HG03432 (cell line): ENCODE measurements at regions not wholly inside any gene's neighbourhood (a gene's known extent, or its start where the extent isn't known, plus 50 kb on each side); places are given as distances from the start of the nearest gene placed in this dataset.

Experiments
- ATAC-seq: cut with Tn5 transposase; IDR thresholded peaks from one replicate; pipeline ENCODE4 v1.9.1; 2021; ENCODE audit warnings: mild to moderate bottlenecking, moderate library complexity; ENCODE audit not compliant: unreplicated experiment

DNA sequence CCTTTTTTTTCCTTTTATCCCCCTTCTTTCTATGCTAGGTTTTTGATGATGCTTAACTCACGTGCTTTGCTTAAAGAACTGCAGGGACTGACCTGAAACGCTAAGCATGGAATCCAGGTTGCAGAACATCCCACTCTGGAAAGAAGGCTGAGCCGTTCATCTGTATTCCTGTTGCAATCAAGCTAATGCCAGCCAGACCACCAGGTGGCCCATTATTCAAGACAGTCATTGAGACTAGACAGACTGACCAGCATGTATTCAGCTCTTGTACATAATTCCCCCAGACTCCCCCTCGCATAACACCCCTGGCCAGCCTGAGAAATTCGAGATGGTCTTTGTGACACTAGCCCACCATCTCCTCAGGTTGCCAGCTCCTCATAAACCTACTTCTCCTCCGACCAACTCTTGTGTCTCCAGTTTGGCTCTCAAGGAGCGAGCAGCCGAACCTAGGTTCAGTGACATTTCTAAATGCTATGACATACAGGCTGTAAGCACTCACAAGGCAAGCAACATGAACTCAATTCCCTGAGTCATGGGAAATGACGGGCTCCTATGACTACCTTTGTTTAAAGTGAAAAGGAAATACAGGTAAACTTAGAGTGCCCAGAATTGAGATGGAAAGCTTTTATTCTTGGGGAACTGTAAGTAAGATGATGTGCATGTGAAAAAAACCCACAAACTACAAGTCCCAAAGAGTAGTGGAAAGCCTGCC is 309.3 kb upstream of the CDYL start:
- no peak for ATAC-seq

DNA sequence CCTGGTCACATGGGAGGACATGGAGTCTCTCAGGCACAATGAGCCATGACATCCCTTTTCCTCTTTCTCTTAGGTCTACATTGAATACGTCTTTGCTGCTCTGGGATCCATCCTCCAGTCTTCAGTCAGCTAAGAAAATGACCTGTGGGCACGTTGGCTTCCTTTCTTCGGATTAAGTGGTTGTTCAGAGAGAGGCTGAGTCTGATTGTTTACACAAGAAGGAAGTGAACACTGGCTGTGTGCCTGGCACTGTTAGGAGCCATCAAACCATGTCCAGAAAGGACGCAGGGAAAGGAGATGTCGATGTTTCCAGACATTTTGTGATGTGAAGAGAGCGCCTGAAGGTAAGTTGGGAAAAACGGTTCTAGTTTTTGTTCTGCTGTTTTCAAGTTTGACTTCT is 309.9 kb upstream of the CDYL start:
- ATAC-seq: no peak

DNA sequence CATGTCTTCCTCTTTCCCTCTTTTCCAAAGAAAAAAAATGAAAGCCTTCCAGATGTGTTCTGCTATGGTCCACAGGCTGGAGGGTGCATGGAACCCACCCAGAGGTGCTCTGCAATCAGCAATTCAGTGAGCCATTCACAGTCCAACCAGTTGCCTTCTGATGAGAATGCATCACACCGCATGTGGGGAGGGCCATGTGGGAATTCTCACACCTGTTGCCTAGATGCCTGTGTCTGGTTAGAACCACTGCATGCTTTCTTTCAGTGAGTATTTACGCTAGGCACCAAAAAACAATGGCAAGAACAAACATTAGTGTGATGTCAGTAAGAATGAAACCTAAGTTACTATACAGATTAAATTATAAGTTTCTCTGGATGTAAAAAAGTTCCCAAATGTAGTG is 311.6 kb upstream of the CDYL start:
- no peak for ATAC-seq

DNA sequence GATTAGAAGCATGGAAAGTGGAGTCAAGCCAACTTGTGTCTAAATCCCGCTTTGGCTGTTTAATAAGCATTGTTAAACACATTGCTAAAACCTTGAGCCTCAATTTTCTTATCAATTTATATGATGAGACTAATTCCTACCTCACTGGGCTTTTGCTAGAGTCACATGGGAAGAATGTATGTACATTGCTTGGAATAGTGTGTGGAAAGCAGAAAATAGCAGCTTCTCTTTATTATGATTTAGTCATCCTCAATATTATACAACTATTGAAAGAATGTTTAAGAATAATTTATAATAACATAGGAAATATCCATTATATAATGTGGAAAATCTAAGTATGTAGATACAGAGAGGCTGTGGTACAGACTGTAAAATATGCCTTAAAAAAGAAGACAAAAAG is 313.0 kb upstream of the CDYL start:
- ATAC-seq: no peak

DNA sequence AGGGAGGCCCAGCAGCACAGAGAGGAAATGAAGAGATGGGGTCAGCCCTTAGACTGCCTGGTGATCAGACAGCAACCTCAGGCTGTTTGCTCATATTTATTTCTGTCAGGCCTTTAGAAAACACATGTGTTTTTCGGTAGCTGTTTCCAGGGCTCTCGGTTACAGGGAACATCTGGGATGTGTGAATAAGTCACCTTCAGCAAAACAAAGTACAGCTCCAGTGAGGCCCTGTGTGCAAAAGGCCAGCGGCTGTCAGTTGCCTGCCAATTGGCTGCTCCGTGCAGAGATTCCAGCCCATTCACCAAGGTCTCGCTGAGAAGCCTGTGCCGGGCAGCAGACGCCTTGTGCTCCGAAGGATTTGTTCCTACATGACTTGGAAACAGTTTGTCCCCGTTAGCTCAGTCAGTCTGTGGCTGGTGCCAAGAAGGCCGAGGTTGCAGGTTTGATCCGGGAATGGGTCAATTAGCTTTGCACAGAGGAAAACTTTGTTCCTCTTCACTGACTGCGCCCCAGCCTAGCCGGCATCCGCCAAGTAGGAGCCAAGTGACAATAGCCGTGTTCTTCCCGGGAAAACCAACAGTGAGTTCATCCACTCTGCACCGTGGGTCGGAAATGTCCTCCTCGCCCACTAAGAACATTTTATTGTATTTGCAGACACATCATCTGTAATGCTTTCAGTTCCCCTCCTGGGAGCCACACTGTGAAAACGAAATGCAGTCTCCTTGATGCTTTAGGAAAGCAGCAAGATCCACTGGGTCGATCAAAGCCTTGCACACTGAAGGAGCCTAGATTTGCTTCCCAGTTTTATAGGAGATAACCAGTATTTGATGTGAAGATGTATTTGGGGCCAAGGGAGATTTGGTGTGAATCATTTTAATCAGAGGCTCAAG is 315.4 kb upstream of the CDYL start:
- no peak for ATAC-seq

- ATAC-seq: no peak
Measured at GRCh38 chr6:4459996-4460395, 316.2 kb upstream of the CDYL start.

DNA sequence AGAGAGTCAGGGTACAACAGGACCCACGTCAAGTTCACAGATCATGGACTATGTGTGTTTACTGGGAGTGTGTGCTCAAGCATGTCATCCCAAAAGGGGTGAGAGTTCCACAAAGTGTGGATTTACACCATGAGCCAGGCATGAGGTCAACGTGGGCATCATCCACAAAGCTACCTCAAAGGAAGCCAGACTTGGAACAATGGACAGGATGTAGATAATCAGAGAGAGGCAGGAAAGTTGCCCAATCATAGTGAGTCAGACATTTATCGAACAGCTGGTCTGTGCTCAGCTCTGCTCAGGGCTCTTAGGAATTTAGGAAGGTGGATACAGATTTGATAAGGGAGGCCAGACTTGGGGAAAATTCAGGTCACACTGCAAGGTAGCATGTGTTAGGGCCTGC is 317.2 kb upstream of the CDYL start:
- ATAC-seq: no peak

- ATAC-seq: no peak
Measured at GRCh38 chr6:4451718-4452117, 316.3 kb upstream of the ECI2 start.

- ATAC-seq: no peak
Measured at GRCh38 chr6:4451081-4451480, 315.7 kb upstream of the ECI2 start.

GRCh38 chr6:4450237-4450636 is 314.9 kb upstream of the ECI2 start:
- ATAC-seq: no peak

DNA sequence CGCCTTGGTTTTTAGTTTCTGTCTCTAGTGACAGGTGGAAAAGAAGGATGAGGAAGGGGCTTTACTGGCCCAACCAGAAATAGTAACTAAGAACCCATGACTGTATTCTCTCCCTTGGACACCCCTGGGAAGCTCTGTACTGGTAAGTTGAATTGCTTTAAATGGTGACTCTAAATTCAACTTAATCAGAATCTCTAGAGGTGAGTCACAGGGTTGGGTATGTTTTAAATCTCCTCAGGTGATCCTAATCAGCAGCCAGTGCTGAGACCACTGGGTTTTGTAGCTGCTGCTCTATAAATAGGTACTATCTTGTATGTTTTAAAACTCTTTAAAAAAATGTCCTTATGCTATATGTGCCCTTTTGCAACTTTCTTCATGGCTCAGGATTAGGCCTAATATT is 314.0 kb upstream of the ECI2 start:
- no peak for ATAC-seq

DNA sequence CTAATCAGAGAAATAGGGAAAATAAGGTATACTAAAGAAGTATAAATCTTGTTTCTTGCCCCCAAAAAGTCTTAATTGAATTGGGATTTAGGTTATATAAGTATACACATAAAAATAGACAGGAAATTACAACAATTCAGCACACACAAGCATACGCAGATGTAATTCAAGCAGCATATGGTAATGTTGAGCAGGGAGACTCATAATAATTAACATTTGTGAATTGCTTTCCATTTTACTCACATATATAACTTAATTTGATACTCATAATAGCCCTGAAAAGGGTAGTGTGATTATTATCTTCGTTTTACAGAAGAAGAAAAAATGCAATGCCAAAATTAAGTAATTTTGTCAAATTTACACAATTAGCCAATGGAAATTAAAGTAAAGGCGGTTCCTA is 313.5 kb upstream of the ECI2 start:
- ATAC-seq: no peak

DNA sequence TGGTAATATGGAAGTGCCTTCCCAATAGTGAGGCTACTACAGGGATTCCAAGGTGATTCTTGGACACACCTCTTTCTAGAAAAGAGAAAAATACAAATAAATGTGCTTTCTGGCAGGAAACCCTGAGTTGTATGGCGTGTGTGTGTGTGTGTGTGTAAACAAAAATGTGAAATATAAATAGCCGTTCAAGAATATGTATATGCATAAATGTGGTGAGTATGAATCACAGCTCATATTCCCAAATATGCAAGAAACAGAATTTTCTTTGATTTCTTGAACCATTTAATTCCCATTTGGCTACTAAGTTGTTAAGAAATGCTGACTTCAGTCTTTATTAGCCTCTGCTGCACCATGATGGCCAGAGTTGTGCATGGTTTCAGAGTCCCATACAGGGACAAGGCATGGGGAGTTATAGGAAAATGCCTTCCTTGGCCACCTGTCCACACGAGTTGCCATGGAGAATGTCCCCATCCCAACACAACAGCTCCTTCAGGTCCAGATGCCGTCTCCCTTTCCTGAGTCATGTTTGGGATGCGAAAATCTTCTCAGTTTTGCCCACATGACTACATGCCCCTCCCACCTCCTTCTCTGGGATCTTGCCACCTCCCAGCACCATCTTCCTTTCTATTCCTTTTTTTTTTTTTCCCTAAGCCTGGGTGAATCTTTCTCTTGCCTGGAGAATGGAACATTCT is 312.4 kb upstream of the ECI2 start:
- ATAC-seq: no peak

DNA sequence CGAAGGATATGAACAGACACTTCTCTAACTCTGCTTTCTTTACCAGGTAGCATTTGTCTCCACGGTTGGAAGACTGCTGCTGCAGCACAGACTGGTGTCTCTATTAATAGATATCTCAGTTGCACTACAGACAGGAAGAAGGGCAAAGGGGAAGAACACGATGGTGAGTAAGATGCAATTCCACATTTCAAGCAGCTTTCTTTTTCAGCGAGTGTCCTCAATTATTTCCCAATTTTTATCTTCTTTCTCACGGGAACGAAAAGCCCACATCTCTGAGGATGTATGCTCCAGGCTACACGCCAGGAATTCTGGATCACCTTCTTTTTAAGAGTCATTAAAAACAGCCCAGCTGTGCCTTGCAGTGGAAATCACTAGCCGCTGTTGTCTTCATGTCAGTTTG is 311.6 kb upstream of the ECI2 start:
- no peak for ATAC-seq

- no peak for ATAC-seq
Measured at GRCh38 chr6:4441981-4442434, 306.6 kb upstream of the ECI2 start.

DNA sequence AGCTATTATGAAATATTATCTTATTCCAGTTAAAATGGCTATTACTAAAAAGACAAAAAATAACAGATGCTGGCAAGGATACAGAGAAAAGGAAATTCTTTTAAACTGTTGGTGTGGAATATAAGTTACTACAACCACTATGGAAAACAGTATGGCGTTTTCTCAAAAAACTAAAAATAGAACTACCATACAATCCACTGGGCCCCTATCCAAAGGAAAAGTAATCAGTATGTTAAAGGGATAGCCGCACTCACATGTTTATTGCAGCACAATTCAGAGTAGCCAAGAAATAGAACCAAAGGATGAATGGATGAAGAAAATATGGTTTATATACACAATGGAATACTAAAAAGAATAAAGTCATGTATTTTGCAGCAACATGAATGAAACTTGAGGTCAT is 303.8 kb upstream of the ECI2 start:
- ATAC-seq: no peak

- no peak for ATAC-seq
Measured at GRCh38 chr6:4437342-4437741, 302.0 kb upstream of the ECI2 start.

GRCh38 chr6:4435981-4436445 is 300.6 kb upstream of the ECI2 start:
- no peak for ATAC-seq

- ATAC-seq: no peak
Measured at GRCh38 chr6:4434655-4435054, 299.3 kb upstream of the ECI2 start.

DNA sequence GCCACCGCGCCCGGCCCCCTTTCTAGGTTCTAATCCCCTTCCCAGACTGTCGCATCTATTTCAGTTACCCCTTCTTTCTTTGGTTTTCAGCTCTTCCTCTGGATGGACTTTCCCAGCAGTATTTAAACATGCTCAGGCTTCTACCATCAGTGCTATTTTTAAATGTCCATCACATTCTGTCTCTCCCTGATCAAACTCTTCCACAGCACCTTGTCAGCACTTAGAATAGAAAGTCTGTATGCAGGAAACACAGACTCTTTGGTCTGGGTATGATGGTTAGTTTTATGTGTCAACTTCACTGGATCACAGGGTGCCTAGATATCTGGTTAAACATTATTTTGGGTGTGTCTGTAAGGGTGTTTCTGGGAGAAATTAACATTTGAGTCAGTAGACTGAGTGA is 297.8 kb upstream of the ECI2 start:
- ATAC-seq: no peak

GRCh38 chr6:4426968-4427367 is 291.6 kb upstream of the ECI2 start:
- ATAC-seq: no peak

- no peak for ATAC-seq
Measured at GRCh38 chr6:4421837-4422236, 286.5 kb upstream of the ECI2 start.
